Endodermal cell (in vitro differentiated cells): ENCODE measurements at regions not wholly inside any gene's neighbourhood (a gene's known extent, or its start where the extent isn't known, plus 50 kb on each side); places are given as distances from the start of the nearest gene placed in this dataset.

Experiments used
- DNase-seq: peaks from one replicate; pipeline ENCODE4 v3.0.0-alpha.2; 2017
- H3K27ac ChIP-seq: 2 replicates; pipeline ENCODE4 v1.5.1; 2013; ENCODE audit warnings: mild to moderate bottlenecking, low read depth, low read length, moderate library complexity
- H3K27me3 ChIP-seq: 2 replicates; pipeline ENCODE4 v1.6.1; 2013; ENCODE audit warnings: mild to moderate bottlenecking, low read length, moderate library complexity; ENCODE audit not compliant: insufficient read depth, control insufficient read depth, poor library complexity, severe bottlenecking
- H3K36me3 ChIP-seq: 2 replicates; pipeline ENCODE4 v1.7.0; 2013; ENCODE audit warnings: mild to moderate bottlenecking, low read length, moderate library complexity; ENCODE audit not compliant: control insufficient read depth, insufficient read depth
- H3K4me1 ChIP-seq: one replicate; pipeline ENCODE4 v1.7.0; 2013; ENCODE audit warnings: low read length; ENCODE audit not compliant: control insufficient read depth, insufficient read depth
- H3K4me3 ChIP-seq: 2 replicates; pipeline ENCODE4 v1.5.1; 2013; ENCODE audit warnings: mild to moderate bottlenecking, low read length, moderate library complexity
- H3K9ac ChIP-seq: 2 replicates; pipeline ENCODE4 v1.6.1; 2013; ENCODE audit warnings: mild to moderate bottlenecking, low read length, moderate library complexity; ENCODE audit not compliant: poor library complexity, severe bottlenecking; ENCODE audit errors: extremely low read depth
- H3K9me3 ChIP-seq: 2 replicates; pipeline ENCODE4 v1.6.1; 2013; ENCODE audit warnings: mild to moderate bottlenecking, low read length, moderate library complexity; ENCODE audit not compliant: control insufficient read depth
- H3K27ac Mint-ChIP-seq: 2 replicates; pipeline ENCODE4 v1.8.0; 2020; ENCODE audit warnings: mixed read lengths
- H3K27me3 Mint-ChIP-seq: 2 replicates; pipeline ENCODE4 v1.8.0; 2021; ENCODE audit warnings: mild to moderate bottlenecking, mixed read lengths; ENCODE audit not compliant: insufficient read depth
- H3K36me3 Mint-ChIP-seq: 2 replicates; pipeline ENCODE4 v1.8.0; 2020; ENCODE audit warnings: low read depth, mixed read lengths
- H3K4me1 Mint-ChIP-seq: 2 replicates; pipeline ENCODE4 v1.8.0; 2020; ENCODE audit warnings: mixed read lengths
- H3K4me3 Mint-ChIP-seq: 2 replicates; pipeline ENCODE4 v1.8.0; 2020; ENCODE audit warnings: mild to moderate bottlenecking, moderate library complexity, mixed read lengths
- H3K9me3 Mint-ChIP-seq: 2 replicates; pipeline ENCODE4 v1.8.0; 2020; ENCODE audit warnings: mild to moderate bottlenecking, mixed read lengths
- WGBS, 2 experiments: methylation state at CpG; one replicate each; pipeline versions ENCODE4 v1.1.5 to v1.1.7; 2013; ENCODE audit warnings: missing lambda C conversion rate in 2 of 2, mixed read lengths in 1 of 2; ENCODE audit not compliant: insufficient coverage in 1 of 2, insufficient read length in 1 of 2; 5-methylcytosine and 5-hydroxymethylcytosine counted together
- TF ChIP-seq, protein P1 (sequence below): fragments of 200-600 bp; sonication (generic); conservative IDR thresholded peaks from 2 replicates; pipeline ENCODE4 v1.5.0; 2021; ENCODE audit warnings: antibody characterized with exemption, mild to moderate bottlenecking

DNA sequence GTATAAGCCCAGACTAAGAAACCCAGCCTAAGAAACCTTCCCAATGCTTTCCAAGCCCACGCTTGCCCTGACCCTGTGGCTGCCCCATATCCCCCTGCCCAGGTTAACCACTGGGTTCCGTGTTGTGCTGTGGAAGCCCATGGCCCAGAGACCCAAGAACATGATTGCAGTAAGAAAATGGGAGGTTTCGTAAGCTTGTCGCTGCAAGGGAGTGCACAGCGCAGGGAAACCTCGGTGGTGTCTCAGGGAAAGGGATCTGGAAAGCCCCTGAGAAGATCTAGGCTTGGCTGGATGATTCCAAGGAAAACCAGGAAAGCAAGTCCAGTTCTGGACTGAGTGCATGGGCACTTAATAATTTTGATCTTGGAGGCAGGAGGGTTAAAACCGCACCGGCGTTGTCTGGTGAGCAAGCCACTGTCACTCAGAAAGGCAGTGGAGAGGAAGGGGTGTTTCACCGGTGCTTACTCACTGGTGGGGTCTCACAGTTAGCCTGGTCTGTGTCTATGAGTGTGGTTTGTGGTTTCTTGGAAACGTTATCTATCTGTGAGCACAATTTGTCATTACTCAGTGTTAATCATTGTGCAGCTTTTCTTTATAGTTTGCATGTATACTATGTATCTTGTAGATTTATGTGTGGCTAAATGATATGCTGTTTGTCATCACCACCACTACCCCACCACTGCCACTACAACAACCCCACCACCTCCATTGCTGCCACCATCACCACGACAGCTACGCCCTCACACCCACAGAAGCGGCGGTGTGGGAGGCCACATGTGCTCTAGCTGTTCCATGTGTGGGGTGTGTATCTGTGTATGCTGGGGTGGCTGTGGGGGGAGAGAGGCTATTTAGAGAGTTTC, 53.3 kb upstream of the PRDM11 start:
- no peaks in the 10 kb centered on the region for H3K36me3 Mint-ChIP-seq
- H3K4me1 Mint-ChIP-seq: peaks cover 7% of the 10 kb centered on the region
- Histone ChIP-seq H3K27me3 (peaks cover 16% of the 10 kb centered on the region), H3K9me3 (no peaks in the 10 kb centered on the region), H3K27ac (no peak overlapping the region), H3K36me3 (no peaks in the 10 kb centered on the region), H3K4me3 (no peak overlapping the region), H3K4me1 (no peaks in the 10 kb centered on the region), H3K9ac (no peak overlapping the region)
- TF ChIP-seq, protein P1, sequence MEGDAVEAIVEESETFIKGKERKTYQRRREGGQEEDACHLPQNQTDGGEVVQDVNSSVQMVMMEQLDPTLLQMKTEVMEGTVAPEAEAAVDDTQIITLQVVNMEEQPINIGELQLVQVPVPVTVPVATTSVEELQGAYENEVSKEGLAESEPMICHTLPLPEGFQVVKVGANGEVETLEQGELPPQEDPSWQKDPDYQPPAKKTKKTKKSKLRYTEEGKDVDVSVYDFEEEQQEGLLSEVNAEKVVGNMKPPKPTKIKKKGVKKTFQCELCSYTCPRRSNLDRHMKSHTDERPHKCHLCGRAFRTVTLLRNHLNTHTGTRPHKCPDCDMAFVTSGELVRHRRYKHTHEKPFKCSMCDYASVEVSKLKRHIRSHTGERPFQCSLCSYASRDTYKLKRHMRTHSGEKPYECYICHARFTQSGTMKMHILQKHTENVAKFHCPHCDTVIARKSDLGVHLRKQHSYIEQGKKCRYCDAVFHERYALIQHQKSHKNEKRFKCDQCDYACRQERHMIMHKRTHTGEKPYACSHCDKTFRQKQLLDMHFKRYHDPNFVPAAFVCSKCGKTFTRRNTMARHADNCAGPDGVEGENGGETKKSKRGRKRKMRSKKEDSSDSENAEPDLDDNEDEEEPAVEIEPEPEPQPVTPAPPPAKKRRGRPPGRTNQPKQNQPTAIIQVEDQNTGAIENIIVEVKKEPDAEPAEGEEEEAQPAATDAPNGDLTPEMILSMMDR: no peak
- 86 to 90% methylated on average over 5 to 14 of the region's 15 CpGs for WGBS, 2 experiments
- no peaks in the 10 kb centered on the region for H3K9me3 Mint-ChIP-seq
- H3K27ac Mint-ChIP-seq: no peak overlapping the region
- H3K27me3 Mint-ChIP-seq: peaks cover 11% of the 10 kb centered on the region
- H3K4me3 Mint-ChIP-seq: no peak overlapping the region
- peak; percentile 38 for DNase-seq

DNA sequence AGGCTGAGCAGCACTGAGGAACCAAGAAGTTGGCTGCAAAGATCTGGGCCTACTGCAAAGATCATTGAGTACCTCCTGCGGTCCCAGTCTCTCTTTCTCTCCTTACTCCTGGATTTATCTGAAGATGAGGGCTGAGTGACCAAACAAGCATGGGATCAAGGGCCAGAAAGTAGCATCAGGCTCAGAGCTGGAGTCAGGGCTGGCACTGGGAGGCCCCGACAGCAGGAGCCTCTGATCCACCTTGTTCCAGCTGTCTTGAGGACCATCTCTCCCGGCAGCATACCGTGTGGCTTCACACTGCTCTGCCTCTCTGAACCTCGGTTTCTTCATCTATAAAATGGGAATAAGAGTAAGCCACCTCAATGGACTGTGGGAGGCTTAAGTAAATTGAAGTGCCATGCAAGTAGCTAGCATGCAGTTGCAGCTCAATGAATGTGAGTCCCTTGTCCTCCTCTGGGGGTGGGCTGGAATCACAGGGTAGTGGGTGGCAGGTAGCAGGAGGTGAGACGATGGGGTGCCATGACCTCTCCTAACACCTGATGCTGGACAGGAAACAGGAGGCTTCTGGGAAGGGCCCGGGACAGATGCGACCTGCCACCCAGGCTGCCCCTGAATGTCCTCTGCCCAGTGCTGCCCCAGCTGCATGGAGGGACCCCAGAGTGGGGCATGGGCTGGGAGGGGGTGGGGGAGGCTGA, 52.5 kb upstream of the PRDM11 start:
- TF ChIP-seq, protein P1: no peak
- Mint-ChIP-seq H3K4me1 (peaks cover 7% of the 10 kb centered on the region), H3K27ac (no peak overlapping the region)

DNA sequence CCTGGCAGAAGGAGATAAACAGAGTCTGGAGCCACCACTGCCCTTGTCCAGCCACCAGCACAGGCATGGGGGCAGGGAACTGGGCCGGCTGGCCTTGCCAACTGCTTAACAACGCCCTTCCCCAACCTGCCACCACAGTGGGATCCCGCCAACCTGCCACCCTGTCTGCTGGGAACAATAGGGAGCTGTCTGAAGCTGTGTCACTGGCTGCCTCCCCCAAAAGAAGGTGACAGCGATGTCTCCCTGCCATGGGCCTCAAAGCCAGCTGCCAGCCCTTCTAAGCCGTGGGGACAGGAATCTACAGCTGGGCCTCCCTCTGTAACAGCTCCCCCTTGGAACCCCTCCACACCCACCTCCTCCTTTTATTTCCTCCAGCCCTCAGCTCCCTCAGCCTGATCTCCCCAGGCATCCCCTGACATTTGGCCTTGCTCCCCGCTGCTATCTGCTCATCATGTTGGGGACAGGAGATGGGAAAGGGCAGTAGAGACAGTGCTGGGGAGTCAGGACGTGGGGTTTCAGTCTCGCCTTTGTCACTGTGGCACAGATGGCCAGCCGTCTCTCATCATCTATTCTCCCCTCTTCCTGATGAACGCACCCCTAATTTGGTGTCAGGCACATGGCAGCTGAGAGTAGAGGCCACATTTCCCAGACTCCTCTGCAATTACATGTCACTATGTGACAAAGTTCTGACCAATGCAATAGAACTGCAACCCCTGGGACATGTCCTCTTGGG, 51.3 kb upstream of the PRDM11 start:
- peak overlapping the region; percentile 21 for H3K27ac ChIP-seq
- H3K9me3 Mint-ChIP-seq: no peaks in the 10 kb centered on the region
- H3K36me3 Mint-ChIP-seq: no peaks in the 10 kb centered on the region
- H3K36me3 ChIP-seq: no peaks in the 10 kb centered on the region
- H3K4me3 Mint-ChIP-seq: no peak overlapping the region
- H3K4me3 ChIP-seq: no peak overlapping the region
- 75 to 82% methylated on average over 5 to 10 of the region's 10 CpGs for WGBS, 2 experiments
- H3K27ac Mint-ChIP-seq: no peak overlapping the region
- peaks cover 11% of the 10 kb centered on the region for H3K27me3 Mint-ChIP-seq
- no peaks in the 10 kb centered on the region for H3K9me3 ChIP-seq
- H3K4me1 ChIP-seq: no peaks in the 10 kb centered on the region
- peaks cover 16% of the 10 kb centered on the region for H3K27me3 ChIP-seq
- DNase-seq: peak; percentile 40
- H3K4me1 Mint-ChIP-seq: peaks cover 7% of the 10 kb centered on the region
- TF ChIP-seq, protein P1: no peak
- H3K9ac ChIP-seq: no peak overlapping the region

More for the DNA sequence above, 52.5 kb upstream of the PRDM11 start:
- no peaks in the 10 kb centered on the region for H3K36me3 ChIP-seq
- H3K4me3 Mint-ChIP-seq: no peak overlapping the region
- 88 to 91% methylated on average over 3 to 8 of the region's 8 CpGs for WGBS, 2 experiments
- no peaks in the 10 kb centered on the region for H3K36me3 Mint-ChIP-seq
- no peaks in the 10 kb centered on the region for H3K9me3 Mint-ChIP-seq
- H3K27me3 ChIP-seq: peaks cover 16% of the 10 kb centered on the region
- DNase-seq: peak; percentile 45
- no peak overlapping the region for H3K9ac ChIP-seq
- H3K27ac ChIP-seq: no peak overlapping the region
- no peak overlapping the region for H3K4me3 ChIP-seq
- H3K27me3 Mint-ChIP-seq: peaks cover 11% of the 10 kb centered on the region
- no peaks in the 10 kb centered on the region for H3K9me3 ChIP-seq
- H3K4me1 ChIP-seq: no peaks in the 10 kb centered on the region
